Endodermal cell (in vitro differentiated cells): ENCODE measurements at regions not wholly inside any gene's neighbourhood (a gene's known extent, or its start where the extent isn't known, plus 50 kb on each side); places are given as distances from the start of the nearest gene placed in this dataset.
"Not testable (repeated sequence)": the region's sequence is repeated elsewhere in the genome, so short reads cannot be mapped to it uniquely, and the experiment has no call there.

ENCODE experiments used
- DNase-seq: peaks from one replicate; pipeline ENCODE4 v3.0.0-alpha.2; 2017
- H3K27ac ChIP-seq: 2 replicates; pipeline ENCODE4 v1.5.1; 2013; ENCODE audit warnings: mild to moderate bottlenecking, low read depth, low read length, moderate library complexity
- H3K27me3 ChIP-seq: 2 replicates; pipeline ENCODE4 v1.6.1; 2013; ENCODE audit warnings: mild to moderate bottlenecking, low read length, moderate library complexity; ENCODE audit not compliant: insufficient read depth, control insufficient read depth, poor library complexity, severe bottlenecking
- H3K36me3 ChIP-seq: 2 replicates; pipeline ENCODE4 v1.7.0; 2013; ENCODE audit warnings: mild to moderate bottlenecking, low read length, moderate library complexity; ENCODE audit not compliant: control insufficient read depth, insufficient read depth
- H3K4me1 ChIP-seq: one replicate; pipeline ENCODE4 v1.7.0; 2013; ENCODE audit warnings: low read length; ENCODE audit not compliant: control insufficient read depth, insufficient read depth
- H3K4me3 ChIP-seq: 2 replicates; pipeline ENCODE4 v1.5.1; 2013; ENCODE audit warnings: mild to moderate bottlenecking, low read length, moderate library complexity
- H3K9ac ChIP-seq: 2 replicates; pipeline ENCODE4 v1.6.1; 2013; ENCODE audit warnings: mild to moderate bottlenecking, low read length, moderate library complexity; ENCODE audit not compliant: poor library complexity, severe bottlenecking; ENCODE audit errors: extremely low read depth
- H3K9me3 ChIP-seq: 2 replicates; pipeline ENCODE4 v1.6.1; 2013; ENCODE audit warnings: mild to moderate bottlenecking, low read length, moderate library complexity; ENCODE audit not compliant: control insufficient read depth
- H3K27ac Mint-ChIP-seq: 2 replicates; pipeline ENCODE4 v1.8.0; 2020; ENCODE audit warnings: mixed read lengths
- H3K27me3 Mint-ChIP-seq: 2 replicates; pipeline ENCODE4 v1.8.0; 2021; ENCODE audit warnings: mild to moderate bottlenecking, mixed read lengths; ENCODE audit not compliant: insufficient read depth
- H3K36me3 Mint-ChIP-seq: 2 replicates; pipeline ENCODE4 v1.8.0; 2020; ENCODE audit warnings: low read depth, mixed read lengths
- H3K4me1 Mint-ChIP-seq: 2 replicates; pipeline ENCODE4 v1.8.0; 2020; ENCODE audit warnings: mixed read lengths
- H3K4me3 Mint-ChIP-seq: 2 replicates; pipeline ENCODE4 v1.8.0; 2020; ENCODE audit warnings: mild to moderate bottlenecking, moderate library complexity, mixed read lengths
- H3K9me3 Mint-ChIP-seq: 2 replicates; pipeline ENCODE4 v1.8.0; 2020; ENCODE audit warnings: mild to moderate bottlenecking, mixed read lengths
- WGBS, 2 experiments: methylation state at CpG; one replicate each; pipeline versions ENCODE4 v1.1.5 to v1.1.7; 2013; ENCODE audit warnings: missing lambda C conversion rate in 2 of 2, mixed read lengths in 1 of 2; ENCODE audit not compliant: insufficient coverage in 1 of 2, insufficient read length in 1 of 2; 5-methylcytosine and 5-hydroxymethylcytosine counted together

- H3K4me3 Mint-ChIP-seq: not testable (repeated sequence)
These were observed 691.6 kb downstream of the KCNJ18 start for GRCh38 chr17:22383772-22384460.

GRCh38 chr17:22384461-22384800 is 692.1 kb downstream of the KCNJ18 start:
- no CpG with 5 or more reads among the region's 19 CpGs for WGBS, 2 experiments
- H3K36me3 ChIP-seq, H3K9ac ChIP-seq, H3K9me3 Mint-ChIP-seq, H3K4me1 Mint-ChIP-seq, H3K4me1 ChIP-seq, H3K27me3 Mint-ChIP-seq, H3K9me3 ChIP-seq, H3K27me3 ChIP-seq, H3K4me3 Mint-ChIP-seq, H3K27ac Mint-ChIP-seq, H3K36me3 Mint-ChIP-seq, DNase-seq, H3K27ac ChIP-seq, H3K4me3 ChIP-seq: not testable (repeated sequence)

More at GRCh38 chr17:22383772-22384460, 691.6 kb downstream of the KCNJ18 start:
- H3K27ac Mint-ChIP-seq, H3K9ac ChIP-seq, H3K36me3 ChIP-seq, H3K27ac ChIP-seq, DNase-seq, H3K9me3 Mint-ChIP-seq, H3K27me3 Mint-ChIP-seq, H3K4me3 ChIP-seq, H3K4me1 ChIP-seq, H3K27me3 ChIP-seq, H3K4me1 Mint-ChIP-seq, H3K36me3 Mint-ChIP-seq, H3K9me3 ChIP-seq: not testable (repeated sequence)
- WGBS, 2 experiments: no CpG with 5 or more reads among the region's 60 CpGs

- not testable (repeated sequence) for H3K27me3 Mint-ChIP-seq, H3K27ac ChIP-seq, H3K9me3 ChIP-seq, H3K9ac ChIP-seq, H3K36me3 Mint-ChIP-seq, DNase-seq, H3K4me3 Mint-ChIP-seq, H3K4me3 ChIP-seq, H3K27me3 ChIP-seq, H3K4me1 Mint-ChIP-seq, H3K9me3 Mint-ChIP-seq, H3K27ac Mint-ChIP-seq, H3K36me3 ChIP-seq, H3K4me1 ChIP-seq
- 90% methylated on average over 4 to 6 of the region's 19 CpGs for WGBS, 2 experiments
These were observed 706.1 kb downstream of the KCNJ18 start for GRCh38 chr17:22398446-22398845.

GRCh38 chr17:22399037-22399436 is 706.7 kb downstream of the KCNJ18 start:
- H3K27me3 ChIP-seq, H3K9me3 ChIP-seq, H3K4me3 ChIP-seq, DNase-seq, H3K36me3 ChIP-seq, H3K4me3 Mint-ChIP-seq, H3K27me3 Mint-ChIP-seq, H3K9ac ChIP-seq, H3K4me1 ChIP-seq, H3K27ac ChIP-seq, H3K36me3 Mint-ChIP-seq, H3K9me3 Mint-ChIP-seq, H3K4me1 Mint-ChIP-seq, H3K27ac Mint-ChIP-seq: not testable (repeated sequence)
- no CpG with 5 or more reads among the region's 40 CpGs for WGBS, 2 experiments

GRCh38 chr17:22405080-22405479 is 712.8 kb downstream of the KCNJ18 start:
- H3K27me3 ChIP-seq, H3K4me1 ChIP-seq, H3K9ac ChIP-seq, H3K4me3 Mint-ChIP-seq, H3K27ac ChIP-seq, H3K27ac Mint-ChIP-seq, H3K4me1 Mint-ChIP-seq, H3K36me3 Mint-ChIP-seq, H3K4me3 ChIP-seq, H3K36me3 ChIP-seq, H3K27me3 Mint-ChIP-seq, H3K9me3 ChIP-seq, DNase-seq: not testable (repeated sequence)
- peaks cover 15% of the 10 kb centered on the region for H3K9me3 Mint-ChIP-seq
- no CpG with 5 or more reads among the region's 39 CpGs for WGBS, 2 experiments
